GM03348 (cell line): ENCODE measurements at regions not wholly inside any gene's neighbourhood (a gene's known extent, or its start where the extent isn't known, plus 50 kb on each side); places are given as distances from the start of the nearest gene placed in this dataset.
"Not testable (repeated sequence)": the region's sequence is repeated elsewhere in the genome, so short reads cannot be mapped to it uniquely, and the experiment has no call there.

Source experiments
- DNase-seq: peaks from one replicate; pipeline ENCODE4 v3.0.0; 2012; ENCODE audit warnings: low spot score

- DNase-seq = no peak
Measured at GRCh38 chr6:48735846-48736245, 624.8 kb upstream of the PTCHD4 start.

DNA sequence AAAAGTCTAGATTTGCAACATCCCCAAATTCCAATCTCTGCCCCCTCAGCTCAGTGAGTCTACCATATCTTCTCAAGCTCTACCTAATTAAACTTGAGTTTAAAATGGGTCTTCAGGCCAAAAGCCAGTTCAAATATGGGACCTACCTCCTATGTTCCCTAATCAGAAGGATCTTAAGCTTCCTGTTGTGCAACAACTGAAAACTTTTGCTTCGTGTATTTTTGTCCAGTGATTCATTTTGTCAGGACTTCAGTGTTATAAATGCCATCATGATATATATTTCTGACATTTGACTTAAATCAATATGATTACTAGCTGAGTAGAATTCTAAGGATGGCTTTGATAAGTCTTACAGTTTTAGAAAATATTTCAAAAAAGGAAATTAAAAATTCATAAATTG lies 622.6 kb upstream of the PTCHD4 start:
- DNase-seq = no peak

- no peak for DNase-seq
Measured at GRCh38 chr6:48714699-48715098, 603.7 kb upstream of the PTCHD4 start.

- no peak for DNase-seq
Measured at GRCh38 chr6:48714250-48714649, 603.3 kb upstream of the PTCHD4 start.

GRCh38 chr6:48713612-48714011 lies 602.6 kb upstream of the PTCHD4 start:
- no peak for DNase-seq

DNA sequence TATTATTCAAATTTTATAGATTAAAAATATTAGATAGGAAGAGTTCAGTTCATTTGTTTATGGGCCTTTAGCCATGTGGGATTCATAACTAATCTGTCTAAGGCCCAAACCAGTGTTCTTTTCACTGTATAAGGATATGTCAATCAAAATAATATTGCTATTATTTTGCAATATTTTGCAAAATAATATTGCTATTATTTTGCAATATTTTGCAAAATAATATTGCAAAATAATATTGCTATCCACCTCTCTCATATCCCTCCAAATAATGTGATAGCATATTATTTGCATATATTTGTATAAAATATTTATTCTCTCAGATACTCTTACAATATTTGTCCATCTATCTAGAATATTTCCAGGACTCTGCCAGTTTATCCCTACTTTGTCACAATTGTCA lies 595.3 kb upstream of the PTCHD4 start:
- DNase-seq = no peak

GRCh38 chr6:48701572-48701971 lies 590.6 kb upstream of the PTCHD4 start:
- DNase-seq = no peak

GRCh38 chr6:48695872-48696271 lies 584.9 kb upstream of the PTCHD4 start:
- no peak for DNase-seq

GRCh38 chr6:48691420-48691819 lies 580.4 kb upstream of the PTCHD4 start:
- no peak for DNase-seq

GRCh38 chr6:48689498-48689897 lies 578.5 kb upstream of the PTCHD4 start:
- DNase-seq = no peak

DNA sequence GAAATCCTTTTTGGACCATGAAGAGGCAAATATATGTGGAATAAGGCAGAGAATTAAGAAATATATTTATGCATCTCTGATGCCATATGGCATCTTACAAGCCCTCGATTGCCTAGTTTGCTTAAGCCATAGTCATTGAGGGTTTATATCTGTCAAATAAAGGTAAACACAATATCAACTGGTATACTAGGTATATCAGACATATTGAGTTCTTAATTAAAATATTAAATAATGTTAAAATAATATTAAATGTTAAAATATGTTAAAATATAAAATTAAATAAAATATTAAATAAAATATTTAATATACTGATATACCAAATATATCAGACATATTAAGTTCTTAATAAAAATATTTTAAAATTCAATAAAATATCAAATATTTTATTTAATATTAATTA lies 567.4 kb upstream of the PTCHD4 start:
- no peak for DNase-seq

DNA sequence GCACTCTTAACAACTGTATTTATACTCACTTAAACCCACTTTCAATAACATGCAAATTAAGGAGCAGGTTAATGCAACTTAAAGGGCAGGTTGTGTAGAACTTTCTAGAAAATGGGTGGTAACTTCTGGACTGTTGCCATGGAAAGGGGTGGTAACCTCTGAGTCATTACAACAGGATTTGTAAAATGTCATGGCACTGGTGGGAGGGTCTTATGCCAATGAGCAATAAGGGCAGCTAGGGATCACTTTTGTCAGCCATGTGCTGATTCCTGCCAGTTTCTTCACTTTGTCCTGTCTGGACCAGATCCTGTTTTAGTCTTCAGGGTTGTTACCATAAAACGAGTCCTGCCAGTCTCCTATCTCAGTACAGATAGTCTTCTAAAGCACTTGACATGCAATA lies 560.5 kb upstream of the PTCHD4 start:
- DNase-seq = no peak

- no peak for DNase-seq
Measured at GRCh38 chr6:48670546-48670945, 559.5 kb upstream of the PTCHD4 start.

- DNase-seq = no peak
Measured at GRCh38 chr6:48667797-48668196, 556.8 kb upstream of the PTCHD4 start.

- DNase-seq = no peak
Measured at GRCh38 chr6:48664826-48665225, 553.8 kb upstream of the PTCHD4 start.

- no peak for DNase-seq
Measured at GRCh38 chr6:48658915-48659314, 547.9 kb upstream of the PTCHD4 start.

- DNase-seq = no peak
Measured at GRCh38 chr6:48641544-48641943, 530.5 kb upstream of the PTCHD4 start.

DNA sequence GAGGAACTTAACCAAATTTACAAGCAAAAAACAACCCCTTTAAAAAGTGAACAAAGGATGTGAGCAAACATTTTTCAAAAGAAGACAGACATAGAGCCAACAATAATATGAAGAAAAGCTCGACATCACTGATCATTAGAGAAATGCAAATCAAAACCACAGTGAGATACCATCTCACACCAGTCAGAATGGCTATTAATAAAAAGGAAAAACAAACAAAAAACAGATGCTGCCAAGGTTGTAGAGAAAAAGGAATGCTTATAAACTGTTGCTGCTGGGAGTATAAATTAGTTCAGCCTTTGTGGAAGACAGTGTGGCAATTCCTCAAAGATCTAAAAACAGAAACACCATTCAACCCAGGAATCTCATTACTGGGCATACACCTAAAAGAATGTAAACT lies 527.8 kb upstream of the PTCHD4 start:
- DNase-seq = not testable (repeated sequence)

GRCh38 chr6:48630511-48630910 lies 519.5 kb upstream of the PTCHD4 start:
- no peak for DNase-seq

DNA sequence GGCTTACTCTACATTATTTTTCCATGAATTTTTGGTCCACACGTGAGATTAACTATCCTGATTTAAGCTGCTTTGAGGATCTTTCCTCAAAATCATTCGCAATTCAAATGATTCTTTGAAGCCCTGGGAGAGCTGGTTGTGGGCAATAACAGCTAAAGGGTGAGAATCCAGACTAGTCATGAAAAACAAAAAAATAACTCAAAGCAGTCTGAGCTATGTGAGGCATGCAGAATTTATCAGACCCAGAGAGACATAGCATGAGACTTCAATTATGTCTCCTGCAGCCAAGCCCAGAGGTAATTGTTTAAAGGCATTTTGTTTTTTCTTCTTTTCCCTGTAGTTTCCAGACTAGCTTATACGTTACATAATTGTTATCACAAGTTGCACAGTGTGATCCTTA lies 517.3 kb upstream of the PTCHD4 start:
- DNase-seq = no peak

GRCh38 chr6:48626421-48626820 lies 515.4 kb upstream of the PTCHD4 start:
- no peak for DNase-seq

DNA sequence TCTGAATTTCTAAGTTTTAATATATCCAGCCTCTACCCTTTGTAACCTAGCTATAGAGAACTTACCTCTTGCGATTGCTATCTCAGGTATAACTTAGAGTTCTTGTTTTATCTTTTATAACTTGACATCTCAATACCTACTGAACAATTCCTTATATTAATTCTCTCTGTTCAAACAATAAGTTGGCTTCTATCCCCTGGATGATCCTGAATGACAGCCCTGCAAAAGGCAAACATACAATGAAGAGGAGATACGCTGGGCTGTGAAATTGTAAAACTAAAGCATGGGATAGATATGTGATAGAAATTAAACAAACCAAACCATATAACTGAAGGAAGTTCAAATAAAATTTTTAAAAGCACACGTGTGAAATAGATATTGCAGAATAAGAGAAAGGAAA lies 513.6 kb upstream of the PTCHD4 start:
- no peak for DNase-seq

GRCh38 chr6:48619771-48620170 lies 508.8 kb upstream of the PTCHD4 start:
- DNase-seq = no peak

DNA sequence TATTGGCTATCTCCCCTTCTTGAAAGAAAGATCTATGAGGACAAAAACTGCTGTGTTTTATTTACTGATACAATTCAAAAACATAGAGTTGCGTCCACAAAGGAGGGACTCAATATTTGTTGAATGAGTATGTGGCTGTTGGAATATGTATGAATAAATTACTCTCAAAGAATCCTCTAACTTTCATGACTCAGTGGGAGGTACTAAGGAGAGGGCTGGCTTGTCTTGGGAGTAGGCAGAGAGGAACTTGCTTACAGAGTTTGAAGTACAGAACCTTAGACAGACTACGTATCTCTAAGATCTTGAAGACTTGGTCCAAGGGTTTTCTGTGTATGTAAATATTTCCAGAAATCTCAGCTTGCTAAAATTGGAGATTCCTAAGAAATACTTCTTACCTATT lies 504.0 kb upstream of the PTCHD4 start:
- DNase-seq = peak; percentile 7

GRCh38 chr6:48614326-48614725 lies 503.3 kb upstream of the PTCHD4 start:
- DNase-seq = no peak
